ENCODE measurements at regions not wholly inside any gene's neighbourhood (a gene's known extent, or its start where the extent isn't known, plus 50 kb on each side); places are given as distances from the start of the nearest gene placed in this dataset.
"Not testable (repeated sequence)": the region's sequence is repeated elsewhere in the genome, so short reads cannot be mapped to it uniquely, and the experiment has no call there.

GRCh38 chr14:53619691-53620231 lies 336.9 kb downstream of the BMP4 start (continued):
- no peak for TF ChIP-seq ZBTB40 (IDR thresholded peaks at IDR 0.05)
- TF ChIP-seq ZBTB40 (CRISPR knock-in tag; IDR thresholded peaks at IDR 0.05) = no peak
- no peak for TF ChIP-seq L3MBTL2 (IDR thresholded peaks at IDR 0.05)
- no peak for TF ChIP-seq HMBOX1 (IDR thresholded peaks at IDR 0.05)
- TF ChIP-seq, protein P1, sequence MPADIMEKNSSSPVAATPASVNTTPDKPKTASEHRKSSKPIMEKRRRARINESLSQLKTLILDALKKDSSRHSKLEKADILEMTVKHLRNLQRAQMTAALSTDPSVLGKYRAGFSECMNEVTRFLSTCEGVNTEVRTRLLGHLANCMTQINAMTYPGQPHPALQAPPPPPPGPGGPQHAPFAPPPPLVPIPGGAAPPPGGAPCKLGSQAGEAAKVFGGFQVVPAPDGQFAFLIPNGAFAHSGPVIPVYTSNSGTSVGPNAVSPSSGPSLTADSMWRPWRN (IDR thresholded peaks at IDR 0.05; ENCODE audit: low read depth) = no peak
- no peak for TF ChIP-seq HIVEP1 (CRISPR knock-in tag; IDR thresholded peaks at IDR 0.05)
- no peak for TF ChIP-seq TAF7 (tag; IDR thresholded peaks at IDR 0.05)
- no peak for TF ChIP-seq HOXB6 (CRISPR knock-in tag; IDR thresholded peaks at IDR 0.05; ENCODE audit: borderline replicate concordance)
- no peak for TF ChIP-seq KLF1 (tag; IDR thresholded peaks at IDR 0.05)
- no peak for TF ChIP-seq U2AF2 (optimal IDR thresholded peaks at IDR 0.05; ENCODE audit: low read depth, low read length)

GRCh38 chr14:53616536-53616935 lies 340.1 kb downstream of the BMP4 start:
- POLR2A ChIA-PET; intact Hi-C loops (cut with micrococcal nuclease); H3K4me2 ChIP-seq (ENCODE audit: insufficient read depth, low read length); H2AFZ ChIP-seq (ENCODE audit: low read depth, low read length); H3K27ac ChIP-seq (ENCODE audit: extremely low read depth, low read depth, low read length); H3K36me3 ChIP-seq (ENCODE audit: control insufficient read depth, insufficient read depth, low read length); H3K79me2 ChIP-seq (ENCODE audit: control insufficient read depth, insufficient read depth, low read length); BruUV-seq (replicated peaks); in situ Hi-C loops (cut with MboI); ATAC-seq; H3K9me1 ChIP-seq (ENCODE audit: control insufficient read depth, insufficient read depth, low read length); H3K9me3 ChIP-seq (replicated peaks; ENCODE audit: control insufficient read depth, insufficient read depth, low read depth, low read length); H3K27me3 ChIP-seq (ENCODE audit: control insufficient read depth in 2 of 2, insufficient read depth in 2 of 2, low read length in 2 of 2); H3K4me3 ChIP-seq; CTCF ChIA-PET (ENCODE audit: low intra/inter-chr PET ratio); H3K4me1 ChIP-seq (replicated peaks in 1 of 2; ENCODE audit: control insufficient read depth in 2 of 2, insufficient read depth in 2 of 2, low read length in 2 of 2); H4K20me1 ChIP-seq (replicated peaks; ENCODE audit: control insufficient read depth, insufficient read depth, low read length); FAIRE-seq; H3K9ac ChIP-seq (ENCODE audit: insufficient read depth in 1 of 2, low read depth in 2 of 2, low read length in 2 of 2); DNase-seq (ENCODE audit: extremely low read depth in 1 of 4, low spot score in 3 of 4): not testable (repeated sequence)
- 0% methylated on average over 2 of the region's 2 CpGs for WGBS (ENCODE audit: insufficient coverage, low coverage, missing lambda C conversion rate)
